ENCODE measurements at regions not wholly inside any gene's neighbourhood (a gene's known extent, or its start where the extent isn't known, plus 50 kb on each side); places are given as distances from the start of the nearest gene placed in this dataset.

GRCh38 chr6:105622226-105622625 lies 219.3 kb upstream of the PREP start:
- Histone ChIP-seq H3K9me2 (ENCODE audit: insufficient read depth) (no peaks in the 10 kb centered on the region), H2AFZ (no peak overlapping the region), H3K4me2 (no peak overlapping the region), H3K36me3 (ENCODE audit: low read depth) (no peaks in the 10 kb centered on the region), H3K27me3 (ENCODE audit: insufficient read depth, low read depth) (no peaks in the 10 kb centered on the region), H3K79me2 (ENCODE audit: low read depth) (no peaks in the 10 kb centered on the region), H3K4me1 (replicated peaks; ENCODE audit: insufficient read depth) (no peaks in the 10 kb centered on the region), H4K20me1 (ENCODE audit: insufficient read depth) (no peaks in the 10 kb centered on the region), H3K27ac (no peak overlapping the region), H3F3A (ENCODE audit: insufficient read depth, low read depth) (no peaks in the 10 kb centered on the region), H3K9me3 (ENCODE audit: insufficient read depth, low read depth) (no peaks in the 10 kb centered on the region; the same call in 1 of the 2 replicates), H3K4me3 (no peak overlapping the region)
- BruUV-seq (replicated peaks): no TSS peak
- intact Hi-C loops (cut with micrococcal nuclease; ENCODE audit: unreplicated experiment): no loop called here
- ChIA-PET POLR2A (ENCODE audit: unreplicated experiment) (no interaction called here), CTCF (no interaction called here)
- TF ChIP-seq CTCF (conservative IDR thresholded peaks at IDR 0.05): no peak
- no peak for TF ChIP-seq EZH2 (IDR thresholded peaks at IDR 0.05; ENCODE audit: low read depth)
- DNase-seq: no peak

GRCh38 chr6:105621564-105622175 lies 218.8 kb upstream of the PREP start:
- Histone ChIP-seq H3K9me3 (ENCODE audit: insufficient read depth, low read depth) (no peaks in the 10 kb centered on the region; the same call in 1 of the 2 replicates), H3K27me3 (ENCODE audit: insufficient read depth, low read depth) (no peaks in the 10 kb centered on the region), H3K9me2 (ENCODE audit: insufficient read depth) (no peaks in the 10 kb centered on the region), H4K20me1 (ENCODE audit: insufficient read depth) (no peaks in the 10 kb centered on the region), H3K79me2 (ENCODE audit: low read depth) (no peaks in the 10 kb centered on the region), H3K36me3 (ENCODE audit: low read depth) (no peaks in the 10 kb centered on the region), H3K4me1 (replicated peaks; ENCODE audit: insufficient read depth) (no peaks in the 10 kb centered on the region), H3F3A (ENCODE audit: insufficient read depth, low read depth) (no peaks in the 10 kb centered on the region), H2AFZ (no peak overlapping the region), H3K4me2 (no peak overlapping the region), H3K4me3 (no peak overlapping the region), H3K27ac (no peak overlapping the region)
- ChIA-PET CTCF (no interaction called here), POLR2A (ENCODE audit: unreplicated experiment) (no interaction called here)
- TF ChIP-seq EZH2 (IDR thresholded peaks at IDR 0.05; ENCODE audit: low read depth) (no peak), CTCF (conservative IDR thresholded peaks at IDR 0.05) (no peak)
- intact Hi-C loops (cut with micrococcal nuclease; ENCODE audit: unreplicated experiment): no loop called here
- BruUV-seq (replicated peaks): no TSS peak
- DNase-seq: no peak

- DNase-seq: no peak
- no peak overlapping the region for H3K4me2 ChIP-seq
- H3K27me3 ChIP-seq (ENCODE audit: insufficient read depth, low read depth): no peaks in the 10 kb centered on the region
- H4K20me1 ChIP-seq (ENCODE audit: insufficient read depth): no peaks in the 10 kb centered on the region
- no peak overlapping the region for H2AFZ ChIP-seq
- no peaks in the 10 kb centered on the region for H3K36me3 ChIP-seq (ENCODE audit: low read depth)
- H3F3A ChIP-seq (ENCODE audit: insufficient read depth, low read depth): no peaks in the 10 kb centered on the region
- no peaks in the 10 kb centered on the region; the same call in 1 of the 2 replicates for H3K9me3 ChIP-seq (ENCODE audit: insufficient read depth, low read depth)
- CTCF ChIA-PET: no interaction called here
- no peaks in the 10 kb centered on the region for H3K9me2 ChIP-seq (ENCODE audit: insufficient read depth)
- BruUV-seq (replicated peaks): no TSS peak
- no peak overlapping the region for H3K4me3 ChIP-seq
- no peak overlapping the region for H3K27ac ChIP-seq
- no peaks in the 10 kb centered on the region for H3K4me1 ChIP-seq (replicated peaks; ENCODE audit: insufficient read depth)
- intact Hi-C loops (cut with micrococcal nuclease; ENCODE audit: unreplicated experiment): loop anchor here (1.0 kb wide), 1 partner anchor 30 kb away; no protein-coding TSS in a partner anchor
- POLR2A ChIA-PET (ENCODE audit: unreplicated experiment): no interaction called here
- TF ChIP-seq EZH2 (IDR thresholded peaks at IDR 0.05; ENCODE audit: low read depth) (no peak), CTCF (conservative IDR thresholded peaks at IDR 0.05) (no peak)
- H3K79me2 ChIP-seq (ENCODE audit: low read depth): no peaks in the 10 kb centered on the region
Measured at GRCh38 chr6:105620878-105621277, 218.0 kb upstream of the PREP start.

Measured in PC-9 (cell line).